Right cardiac atrium (tissue), 5 donors: ENCODE measurements at regions not wholly inside any gene's neighbourhood (a gene's known extent, or its start where the extent isn't known, plus 50 kb on each side); places are given as distances from the start of the nearest gene placed in this dataset.

Source experiments
- ATAC-seq, 2 donors: fragments of 200-7000 bp; cut with Tn5 transposase; one replicate each; pipeline versions ENCODE4 v1.8.0 to v1.9.1; 2020; ENCODE audit warnings: moderate library complexity in 2 of 2, mild to moderate bottlenecking in 1 of 2
- DNase-seq, 3 donors: peaks; one replicate each; pipeline ENCODE4 v3.0.0-alpha.2; 2020
- H3K27ac ChIP-seq: one replicate; pipeline ENCODE4 v1.5.1; 2013; ENCODE audit warnings: mild to moderate bottlenecking, low read length, control low read depth, moderate library complexity
- H3K27me3 ChIP-seq: one replicate; pipeline ENCODE4 v1.6.1; 2013; ENCODE audit not compliant: control insufficient read depth, insufficient read depth
- H3K4me1 ChIP-seq: one replicate; pipeline ENCODE4 v1.6.1; 2013; ENCODE audit warnings: low read length; ENCODE audit not compliant: control insufficient read depth, insufficient read depth
- H3K4me3 ChIP-seq: one replicate; pipeline ENCODE4 v1.5.1; 2013; ENCODE audit warnings: low read length, control low read depth
- H3K9me3 ChIP-seq: one replicate; pipeline ENCODE4 v1.6.1; 2013; ENCODE audit warnings: low read length; ENCODE audit not compliant: control insufficient read depth
- WGBS: extraction: QIAGEN DNeasy Blood & Tissue Kit; methylation state at CpG from one replicate; pipeline ENCODE4 v1.1.7; 2013; 5-methylcytosine and 5-hydroxymethylcytosine counted together
- intact Hi-C, 4 donors: fragments of 100-400 bp; cut with DNase I; formaldehyde crosslinking; loops; one replicate each; pipeline versions ENCODE4 v1.11.0 to v1.14.0; 2022 to 2023
- donor health status: healthy with polysubstance abuse.
- donor health status: DM: no; HTN: yes; CAD: no.
- donor health status: DM: no; HTN: no; CAD: no.
- donor health status: DM: no; HTN: yes; CAD: no; lungs with severe emphysema.
- donor health status: DM: yes; HTN: yes; CAD: no.

DNA sequence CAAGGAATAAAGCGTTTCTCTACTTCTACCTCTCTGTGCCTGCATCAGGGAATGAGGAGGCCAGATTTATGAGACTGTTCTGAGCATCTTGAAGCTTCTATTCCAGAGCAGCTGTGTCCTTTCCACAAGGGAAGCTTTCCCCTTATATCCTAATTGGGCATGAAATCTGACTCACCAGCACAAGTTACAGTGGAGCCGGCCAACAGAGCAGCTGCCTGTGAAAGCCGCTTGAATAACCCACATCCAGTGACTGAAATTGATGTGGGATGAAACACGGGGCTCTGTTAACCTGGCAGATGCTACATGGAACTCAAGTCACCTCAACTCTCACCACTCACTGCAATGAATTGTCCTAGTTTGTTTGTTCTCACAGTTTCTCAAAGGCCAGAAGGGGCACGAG lies 400.3 kb downstream of the TFAP2A start:
- H3K27me3 ChIP-seq: no peaks in the 10 kb centered on the region
- intact Hi-C loops: no loop called here
- no peaks in the 10 kb centered on the region for H3K9me3 ChIP-seq
- no peaks in the 10 kb centered on the region for H3K4me1 ChIP-seq
- no peak overlapping the region for H3K27ac ChIP-seq
- H3K4me3 ChIP-seq: no peak overlapping the region
- no peak for ATAC-seq
- DNase-seq: no peak
- 58% methylated on average over 5 of the region's 5 CpGs for WGBS

GRCh38 chr6:10000551-10000950 lies 414.3 kb downstream of the TFAP2A start:
- ATAC-seq: no peak
- intact Hi-C loops: no loop called here
- Histone ChIP-seq H3K4me3 (no peak overlapping the region), H3K27me3 (no peaks in the 10 kb centered on the region), H3K9me3 (no peaks in the 10 kb centered on the region), H3K27ac (no peak overlapping the region), H3K4me1 (no peaks in the 10 kb centered on the region)
- WGBS: 83% methylated on average over 3 of the region's 3 CpGs
- DNase-seq: no peak

DNA sequence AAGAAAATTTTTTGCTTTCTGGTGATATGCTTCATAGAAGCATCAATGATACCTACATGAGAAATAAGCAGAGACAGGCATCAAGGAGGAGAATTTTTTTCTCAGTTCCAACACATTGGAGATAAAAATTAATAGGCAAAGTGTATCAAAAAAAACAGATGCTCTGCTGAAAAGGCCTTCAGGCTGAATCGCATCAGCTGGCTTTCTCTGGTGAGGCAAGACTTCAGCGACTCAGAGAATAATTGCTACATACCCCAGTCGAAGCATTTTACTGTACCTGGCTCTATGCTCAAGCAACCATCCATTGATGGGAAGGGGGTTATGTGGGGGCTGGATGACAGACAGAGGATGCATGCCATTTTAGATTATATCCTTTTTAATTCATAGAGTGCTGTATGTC lies 415.1 kb downstream of the TFAP2A start:
- Histone ChIP-seq H3K4me3 (no peak overlapping the region), H3K9me3 (no peaks in the 10 kb centered on the region), H3K27ac (no peak overlapping the region), H3K4me1 (no peaks in the 10 kb centered on the region), H3K27me3 (no peaks in the 10 kb centered on the region)
- 75% methylated on average over 3 of the region's 3 CpGs for WGBS
- ATAC-seq (no peak), DNase-seq (no peak)
- intact Hi-C loops: no loop called here

DNA sequence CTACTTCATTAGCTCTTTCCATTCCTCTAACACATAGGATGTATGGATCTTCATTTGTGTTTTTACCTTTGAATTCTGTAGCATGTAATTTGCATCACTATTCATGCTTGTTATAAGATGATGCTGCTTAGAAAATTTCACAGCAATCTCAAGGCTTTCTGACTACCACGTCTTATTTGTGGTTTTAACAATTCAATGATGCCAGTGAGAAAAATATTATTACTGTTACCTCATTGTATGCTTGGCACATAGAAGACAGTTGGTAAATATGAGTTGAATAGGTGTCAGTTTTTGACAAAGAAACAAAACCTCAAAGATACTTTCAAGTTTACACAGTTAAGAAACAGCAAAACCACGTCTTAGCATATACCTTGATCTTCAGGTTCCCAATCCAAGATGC lies 428.6 kb downstream of the TFAP2A start:
- Histone ChIP-seq H3K27ac (no peak overlapping the region), H3K9me3 (no peaks in the 10 kb centered on the region), H3K27me3 (no peaks in the 10 kb centered on the region), H3K4me1 (no peaks in the 10 kb centered on the region), H3K4me3 (no peak overlapping the region)
- no peak for DNase-seq
- no peak for ATAC-seq
- 64% methylated on average over 2 of the region's 2 CpGs for WGBS
- intact Hi-C loops: no loop called here

- DNase-seq (no peak), ATAC-seq (no peak)
- no peaks in the 10 kb centered on the region for H3K9me3 ChIP-seq
- no peaks in the 10 kb centered on the region for H3K27me3 ChIP-seq
- no peak overlapping the region for H3K27ac ChIP-seq
- H3K4me1 ChIP-seq: no peaks in the 10 kb centered on the region
- intact Hi-C loops: no loop called here
- no peak overlapping the region for H3K4me3 ChIP-seq
Measured at GRCh38 chr6:9985481-9985880, 429.4 kb downstream of the TFAP2A start.

- intact Hi-C loops: no loop called here
- DNase-seq (no peak), ATAC-seq (no peak)
- no peaks in the 10 kb centered on the region for H3K4me1 ChIP-seq
- no peaks in the 10 kb centered on the region for H3K9me3 ChIP-seq
- no peak overlapping the region for H3K27ac ChIP-seq
- no peaks in the 10 kb centered on the region for H3K27me3 ChIP-seq
- no peak overlapping the region for H3K4me3 ChIP-seq
Measured at GRCh38 chr6:9984607-9985006, 430.3 kb downstream of the TFAP2A start.

GRCh38 chr6:9983168-9983567 lies 431.7 kb downstream of the TFAP2A start:
- ATAC-seq: no peak
- Histone ChIP-seq H3K27ac (no peak overlapping the region), H3K27me3 (no peaks in the 10 kb centered on the region), H3K9me3 (no peaks in the 10 kb centered on the region), H3K4me3 (no peak overlapping the region), H3K4me1 (no peaks in the 10 kb centered on the region)
- no peak for DNase-seq
- intact Hi-C loops: no loop called here
- 82% methylated on average over 2 of the region's 2 CpGs for WGBS

- intact Hi-C loops: no loop called here
- DNase-seq (no peak), ATAC-seq (no peak)
- Histone ChIP-seq H3K4me1 (no peaks in the 10 kb centered on the region), H3K27ac (no peak overlapping the region), H3K27me3 (no peaks in the 10 kb centered on the region), H3K4me3 (no peak overlapping the region), H3K9me3 (no peaks in the 10 kb centered on the region)
- WGBS: 70% methylated on average over 5 of the region's 5 CpGs
Measured at GRCh38 chr6:9982215-9982614, 432.7 kb downstream of the TFAP2A start.

DNA sequence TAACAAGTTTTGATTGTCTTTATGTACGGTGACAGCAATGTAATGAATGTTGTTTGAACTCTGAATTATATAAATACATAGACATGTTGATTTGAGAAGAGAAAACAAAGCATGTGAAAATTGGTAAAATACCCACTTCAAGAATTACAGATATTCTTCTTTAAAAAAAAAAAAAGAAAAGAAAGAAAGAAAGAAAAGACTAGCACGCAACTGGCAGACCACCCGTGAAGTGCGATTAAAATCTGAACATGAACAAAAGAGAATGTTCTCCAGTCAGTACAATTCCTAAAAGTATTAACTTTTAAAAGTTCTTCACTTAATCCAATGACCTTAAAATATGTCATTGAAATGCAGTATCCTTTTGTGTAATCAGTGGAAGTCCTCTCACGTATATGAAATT lies 434.9 kb downstream of the TFAP2A start:
- 81% methylated on average over 5 of the region's 5 CpGs for WGBS
- intact Hi-C loops: no loop called here
- Histone ChIP-seq H3K4me3 (no peak overlapping the region), H3K27me3 (no peaks in the 10 kb centered on the region), H3K4me1 (no peaks in the 10 kb centered on the region), H3K9me3 (no peaks in the 10 kb centered on the region), H3K27ac (no peak overlapping the region)
- no peak for DNase-seq
- no peak for ATAC-seq

DNA sequence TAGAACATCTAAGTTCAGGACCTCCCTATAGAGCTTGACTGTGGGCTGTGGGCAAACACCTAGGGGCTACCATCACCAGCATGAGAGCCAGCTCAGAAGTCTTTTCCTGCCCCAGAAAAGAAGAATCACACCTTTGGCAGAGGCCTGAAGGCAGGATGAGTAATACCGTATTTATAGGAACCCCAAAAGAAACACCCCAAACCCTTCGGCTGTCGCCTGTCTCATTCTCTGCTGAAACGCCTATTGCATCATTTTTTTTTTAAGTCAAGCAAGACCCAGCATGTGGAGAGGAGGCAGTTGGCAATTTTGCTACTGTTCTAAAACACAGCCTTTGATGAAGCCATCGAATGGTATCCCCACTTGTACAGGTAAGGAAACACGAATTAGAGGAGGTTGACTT lies 436.4 kb downstream of the TFAP2A start:
- WGBS: 83% methylated on average over 6 of the region's 6 CpGs

DNA sequence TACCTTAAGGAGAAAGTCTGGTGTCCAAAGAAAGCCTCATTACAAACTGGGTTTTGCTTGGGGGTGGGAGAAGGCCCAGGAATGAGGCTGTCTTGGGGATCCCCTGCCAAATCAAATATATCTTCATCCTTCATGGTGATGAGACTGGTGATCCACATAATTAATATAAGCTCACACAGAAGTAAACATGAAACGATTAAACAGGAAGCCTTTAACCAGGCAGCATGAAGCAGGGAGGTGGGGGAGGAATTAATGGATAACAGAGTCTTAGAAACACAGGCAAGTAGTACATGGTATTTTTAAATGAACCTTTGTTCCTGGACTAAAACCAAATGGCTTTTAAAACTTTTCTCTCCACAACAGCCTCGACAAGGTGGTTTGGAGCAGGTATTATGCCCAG lies 437.5 kb downstream of the TFAP2A start:
- no peak for DNase-seq
- Histone ChIP-seq H3K4me3 (no peak overlapping the region), H3K27me3 (no peaks in the 10 kb centered on the region), H3K4me1 (no peaks in the 10 kb centered on the region), H3K27ac (no peak overlapping the region), H3K9me3 (no peaks in the 10 kb centered on the region)
- ATAC-seq: no peak
- WGBS: 33% methylated on average over 2 of the region's 2 CpGs
- intact Hi-C loops: no loop called here

More for the DNA sequence above, 436.4 kb downstream of the TFAP2A start:
- Histone ChIP-seq H3K27me3 (no peaks in the 10 kb centered on the region), H3K4me1 (no peaks in the 10 kb centered on the region), H3K27ac (no peak overlapping the region), H3K4me3 (no peak overlapping the region), H3K9me3 (no peaks in the 10 kb centered on the region)
- no peak for DNase-seq
- no peak for ATAC-seq
- intact Hi-C loops: no loop called here

DNA sequence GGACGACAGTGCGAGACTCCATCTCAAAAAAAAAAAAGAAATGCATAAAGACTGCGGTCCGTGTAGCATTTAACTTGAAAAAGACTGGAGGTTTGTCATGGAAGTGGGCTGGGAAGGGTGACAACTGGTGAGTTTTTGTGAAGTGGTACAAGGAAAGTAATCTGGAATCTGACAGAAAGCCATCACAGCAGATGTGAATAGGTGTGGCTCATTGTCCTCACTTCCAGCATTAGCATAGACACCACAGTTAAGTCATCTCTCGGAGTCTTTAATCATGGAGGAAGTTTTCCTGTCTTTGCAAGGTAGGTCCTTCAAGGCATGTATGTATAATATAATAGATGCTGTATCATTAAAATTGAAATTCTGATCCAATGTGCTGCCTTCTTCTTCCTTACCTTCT lies 453.2 kb downstream of the TFAP2A start:
- H3K27me3 ChIP-seq: no peaks in the 10 kb centered on the region
- H3K4me1 ChIP-seq: no peaks in the 10 kb centered on the region
- no peak overlapping the region for H3K4me3 ChIP-seq
- no peak overlapping the region for H3K27ac ChIP-seq
- 81% methylated on average over 5 of the region's 5 CpGs for WGBS
- ATAC-seq (no peak), DNase-seq (no peak)
- intact Hi-C loops: no loop called here
- H3K9me3 ChIP-seq: no peaks in the 10 kb centered on the region
